ENCODE measurements at regions not wholly inside any gene's neighbourhood (a gene's known extent, or its start where the extent isn't known, plus 50 kb on each side); places are given as distances from the start of the nearest gene placed in this dataset.

DNA sequence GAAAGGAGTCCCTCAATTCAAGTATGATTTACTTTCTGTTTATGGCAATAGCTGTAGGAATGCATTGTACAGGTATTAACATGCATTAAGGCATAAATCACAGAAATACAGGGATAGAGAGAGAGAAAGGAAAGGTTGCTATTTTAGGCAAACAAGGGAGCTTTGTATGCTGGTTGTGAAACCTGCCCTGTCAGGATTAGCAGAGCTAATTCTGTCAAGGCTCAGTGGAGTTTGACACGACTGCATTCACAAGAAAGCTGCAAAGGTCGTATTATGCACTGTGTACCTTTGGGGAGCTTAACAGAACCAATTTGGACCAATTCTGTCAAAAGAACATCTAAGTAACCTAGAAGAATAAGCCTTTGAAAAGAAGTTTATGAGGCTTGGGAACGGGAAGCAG, 239.3 kb downstream of the GRIA2 start:
- no peak for TF ChIP-seq CTCF (IDR thresholded peaks at IDR 0.05; ENCODE audit: extremely low read depth, insufficient read depth, missing control alignments)
- no peak for DNase-seq (ENCODE audit: low spot score)
- in situ Hi-C loops (cut with MboI; ENCODE audit: low pct_unique_long_range_greater_than_20kb, low sequenced_read_pairs, unreplicated experiment) = no loop called here

DNA sequence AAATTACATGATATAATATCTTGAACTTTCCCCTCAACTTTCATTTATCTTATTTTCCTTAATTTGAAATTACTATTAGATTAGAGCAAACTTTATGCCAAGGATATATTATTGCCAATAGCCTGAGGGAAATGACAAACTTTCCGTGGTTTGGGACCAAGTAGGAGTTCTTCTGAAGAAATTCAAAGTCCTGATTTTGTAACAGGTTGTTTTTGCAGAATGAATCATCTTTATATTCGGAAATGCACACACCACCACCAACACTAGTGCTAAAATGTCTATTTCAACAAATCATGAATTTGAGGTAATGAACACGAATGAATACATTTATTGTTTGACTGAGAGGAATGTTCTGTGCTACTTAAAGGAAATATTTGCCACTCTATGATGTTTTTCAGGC, 226.7 kb downstream of the GRIA2 start:
- no peak for DNase-seq (ENCODE audit: low spot score)
- in situ Hi-C loops (cut with MboI; ENCODE audit: low pct_unique_long_range_greater_than_20kb, low sequenced_read_pairs, unreplicated experiment) = no loop called here
- no peak for TF ChIP-seq CTCF (IDR thresholded peaks at IDR 0.05; ENCODE audit: extremely low read depth, insufficient read depth, missing control alignments)

- in situ Hi-C loops (cut with MboI; ENCODE audit: low pct_unique_long_range_greater_than_20kb, low sequenced_read_pairs, unreplicated experiment) = no loop called here
Measured at GRCh38 chr4:157444014-157444413, 223.5 kb downstream of the GRIA2 start.

DNA sequence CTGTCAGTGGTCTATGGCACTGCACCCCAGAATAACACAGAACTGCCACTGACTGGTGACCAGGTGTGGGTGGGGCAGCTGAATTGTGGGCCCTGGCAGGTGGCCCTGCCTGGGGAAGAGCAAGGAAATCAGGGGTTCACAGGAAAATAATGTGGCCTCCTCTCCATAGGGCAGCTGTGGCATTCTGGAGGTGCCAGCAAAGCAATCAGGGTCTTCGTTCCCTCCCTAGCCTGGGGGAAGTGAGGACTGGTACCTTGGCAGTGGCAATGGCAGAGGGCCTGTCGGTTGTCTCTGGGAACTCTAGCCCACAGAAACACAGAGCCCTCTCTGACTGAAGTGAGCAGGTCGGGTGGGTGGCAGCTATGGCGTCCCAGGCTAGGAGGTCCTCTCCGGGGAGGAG, 223.0 kb downstream of the GRIA2 start:
- TF ChIP-seq CTCF (IDR thresholded peaks at IDR 0.05; ENCODE audit: extremely low read depth, insufficient read depth, missing control alignments) = no peak
- DNase-seq (ENCODE audit: low spot score) = no peak
- in situ Hi-C loops (cut with MboI; ENCODE audit: low pct_unique_long_range_greater_than_20kb, low sequenced_read_pairs, unreplicated experiment) = no loop called here

More at GRCh38 chr4:157444014-157444413, 223.5 kb downstream of the GRIA2 start:
- DNase-seq (ENCODE audit: low spot score) = no peak
- no peak for TF ChIP-seq CTCF (IDR thresholded peaks at IDR 0.05; ENCODE audit: extremely low read depth, insufficient read depth, missing control alignments)

GRCh38 chr4:157425897-157426296, 205.4 kb downstream of the GRIA2 start:
- no peak for TF ChIP-seq CTCF (IDR thresholded peaks at IDR 0.05; ENCODE audit: extremely low read depth, insufficient read depth, missing control alignments)
- in situ Hi-C loops (cut with MboI; ENCODE audit: low pct_unique_long_range_greater_than_20kb, low sequenced_read_pairs, unreplicated experiment) = no loop called here
- DNase-seq (ENCODE audit: low spot score) = no peak

- TF ChIP-seq CTCF (IDR thresholded peaks at IDR 0.05; ENCODE audit: extremely low read depth, insufficient read depth, missing control alignments) = no peak
- in situ Hi-C loops (cut with MboI; ENCODE audit: low pct_unique_long_range_greater_than_20kb, low sequenced_read_pairs, unreplicated experiment) = no loop called here
- no peak for DNase-seq (ENCODE audit: low spot score)
Measured at GRCh38 chr4:157423526-157424020, 203.0 kb downstream of the GRIA2 start.

GRCh38 chr4:157421365-157421764, 200.8 kb downstream of the GRIA2 start:
- DNase-seq (ENCODE audit: low spot score) = no peak
- no peak for TF ChIP-seq CTCF (IDR thresholded peaks at IDR 0.05; ENCODE audit: extremely low read depth, insufficient read depth, missing control alignments)
- in situ Hi-C loops (cut with MboI; ENCODE audit: low pct_unique_long_range_greater_than_20kb, low sequenced_read_pairs, unreplicated experiment) = no loop called here

Data from GM13977 (cell line).